H1 (cell line): ENCODE measurements at regions not wholly inside any gene's neighbourhood (a gene's known extent, or its start where the extent isn't known, plus 50 kb on each side); places are given as distances from the start of the nearest gene placed in this dataset.

Source experiments
- HDAC2 ChIP-seq, 2 experiments: fragments of 300-600 bp in 1 of 2; sonication (generic) in 1 of 2; IDR thresholded peaks; 2 replicates each; pipeline ENCODE4 v1.6.1; 2011 to 2012; ENCODE audit warnings: low read depth in 2 of 2, low read length in 2 of 2, mild to moderate bottlenecking in 2 of 2, moderate library complexity in 2 of 2, borderline replicate concordance in 1 of 2, inconsistent platforms in 1 of 2
- RNF2 ChIP-seq: fragments of 200-900, 300-1000 bp; sonication (generic); IDR thresholded peaks from 2 replicates; pipeline ENCODE4 v1.7.1; 2016; ENCODE audit warnings: borderline replicate concordance, low read depth, mild to moderate bottlenecking, antibody characterized with exemption, low read length; ENCODE audit not compliant: poor library complexity, severe bottlenecking; ENCODE audit errors: missing control alignments
- SP4 ChIP-seq: IDR thresholded peaks from 2 replicates; pipeline ENCODE4 v1.6.1; 2012; ENCODE audit warnings: low read length, inconsistent platforms
- TAF7 ChIP-seq: optimal IDR thresholded peaks from 2 replicates; pipeline ENCODE3; 2011; ENCODE audit warnings: low read depth, mild to moderate bottlenecking, inconsistent platforms, low read length, moderate library complexity, borderline replicate concordance
- ZNF274 ChIP-seq: IDR thresholded peaks from 2 replicates; pipeline ENCODE4 v1.7.0; 2012; ENCODE audit warnings: low read length, borderline replicate concordance; ENCODE audit errors: extremely low read depth
- TF ChIP-seq, protein P1 (sequence below), 3 experiments: IDR thresholded peaks; 1 replicate in 2 of 3; 2 replicates in 1 of 3; pipeline versions ENCODE4 v1.5.1 to v1.6.1; 2011; ENCODE audit warnings: low read length in 3 of 3, mild to moderate bottlenecking in 3 of 3, inconsistent platforms in 2 of 3, low read depth in 1 of 3, moderate library complexity in 1 of 3; ENCODE audit not compliant: insufficient read depth in 1 of 3; ENCODE audit errors: control extremely low read depth in 1 of 3
- TF ChIP-seq, protein P2 (sequence below): fragments of 300-600 bp; sonication (generic); IDR thresholded peaks from 2 replicates; pipeline ENCODE4 v1.7.1; 2012; ENCODE audit warnings: low read length, moderate library complexity, mild to moderate bottlenecking, inconsistent platforms; ENCODE audit not compliant: insufficient replicate concordance

DNA sequence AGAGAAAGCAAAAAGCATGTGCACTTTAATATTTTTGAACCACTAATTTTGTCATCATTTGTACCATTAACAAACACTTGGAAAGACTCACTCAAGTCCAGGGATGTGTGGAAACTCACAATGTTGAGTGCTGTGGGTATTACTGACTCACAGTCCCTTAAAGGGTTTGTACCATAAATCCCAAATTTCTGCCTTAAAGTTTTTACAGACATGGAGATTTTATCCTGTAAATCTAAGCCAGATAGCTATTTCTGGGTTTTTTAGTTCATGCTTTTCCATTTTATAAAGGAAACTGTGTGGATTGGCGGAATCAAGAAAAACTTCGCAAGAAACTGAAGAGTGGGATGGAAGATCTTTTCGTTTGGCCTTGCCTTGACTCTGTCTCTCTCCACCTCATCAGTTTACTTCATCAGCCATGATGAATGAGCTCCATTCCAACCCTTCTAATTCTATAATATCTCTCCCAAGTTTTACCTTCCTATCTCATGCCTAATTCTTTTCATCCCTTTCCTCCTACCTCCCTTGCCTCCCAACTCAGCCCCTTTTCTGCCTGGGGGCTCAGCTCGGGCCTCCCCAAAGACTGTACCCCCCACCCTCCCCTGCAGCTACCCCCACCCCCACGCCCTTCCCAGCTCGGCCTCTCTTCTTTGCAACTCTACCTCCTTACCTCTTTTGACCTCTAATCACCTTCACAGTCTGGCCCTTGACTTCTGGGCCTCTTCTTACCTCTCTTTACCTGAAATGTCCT is 218.5 kb upstream of the MKLN1 start (continued):
- TF ChIP-seq HDAC2 (IDR thresholded peaks at IDR 0.05; ENCODE audit: borderline replicate concordance in 1 of 2, low read depth in 2 of 2, low read length in 2 of 2): no peak
- TF ChIP-seq TAF7: no peak
- TF ChIP-seq, protein P1, sequence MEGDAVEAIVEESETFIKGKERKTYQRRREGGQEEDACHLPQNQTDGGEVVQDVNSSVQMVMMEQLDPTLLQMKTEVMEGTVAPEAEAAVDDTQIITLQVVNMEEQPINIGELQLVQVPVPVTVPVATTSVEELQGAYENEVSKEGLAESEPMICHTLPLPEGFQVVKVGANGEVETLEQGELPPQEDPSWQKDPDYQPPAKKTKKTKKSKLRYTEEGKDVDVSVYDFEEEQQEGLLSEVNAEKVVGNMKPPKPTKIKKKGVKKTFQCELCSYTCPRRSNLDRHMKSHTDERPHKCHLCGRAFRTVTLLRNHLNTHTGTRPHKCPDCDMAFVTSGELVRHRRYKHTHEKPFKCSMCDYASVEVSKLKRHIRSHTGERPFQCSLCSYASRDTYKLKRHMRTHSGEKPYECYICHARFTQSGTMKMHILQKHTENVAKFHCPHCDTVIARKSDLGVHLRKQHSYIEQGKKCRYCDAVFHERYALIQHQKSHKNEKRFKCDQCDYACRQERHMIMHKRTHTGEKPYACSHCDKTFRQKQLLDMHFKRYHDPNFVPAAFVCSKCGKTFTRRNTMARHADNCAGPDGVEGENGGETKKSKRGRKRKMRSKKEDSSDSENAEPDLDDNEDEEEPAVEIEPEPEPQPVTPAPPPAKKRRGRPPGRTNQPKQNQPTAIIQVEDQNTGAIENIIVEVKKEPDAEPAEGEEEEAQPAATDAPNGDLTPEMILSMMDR (IDR thresholded peaks at IDR 0.05; ENCODE audit: control extremely low read depth in 1 of 3, insufficient read depth in 1 of 3, low read depth in 1 of 3, low read length in 3 of 3): no peak
- no peak for TF ChIP-seq ZNF274
- no peak for TF ChIP-seq SP4
- TF ChIP-seq, protein P2, sequence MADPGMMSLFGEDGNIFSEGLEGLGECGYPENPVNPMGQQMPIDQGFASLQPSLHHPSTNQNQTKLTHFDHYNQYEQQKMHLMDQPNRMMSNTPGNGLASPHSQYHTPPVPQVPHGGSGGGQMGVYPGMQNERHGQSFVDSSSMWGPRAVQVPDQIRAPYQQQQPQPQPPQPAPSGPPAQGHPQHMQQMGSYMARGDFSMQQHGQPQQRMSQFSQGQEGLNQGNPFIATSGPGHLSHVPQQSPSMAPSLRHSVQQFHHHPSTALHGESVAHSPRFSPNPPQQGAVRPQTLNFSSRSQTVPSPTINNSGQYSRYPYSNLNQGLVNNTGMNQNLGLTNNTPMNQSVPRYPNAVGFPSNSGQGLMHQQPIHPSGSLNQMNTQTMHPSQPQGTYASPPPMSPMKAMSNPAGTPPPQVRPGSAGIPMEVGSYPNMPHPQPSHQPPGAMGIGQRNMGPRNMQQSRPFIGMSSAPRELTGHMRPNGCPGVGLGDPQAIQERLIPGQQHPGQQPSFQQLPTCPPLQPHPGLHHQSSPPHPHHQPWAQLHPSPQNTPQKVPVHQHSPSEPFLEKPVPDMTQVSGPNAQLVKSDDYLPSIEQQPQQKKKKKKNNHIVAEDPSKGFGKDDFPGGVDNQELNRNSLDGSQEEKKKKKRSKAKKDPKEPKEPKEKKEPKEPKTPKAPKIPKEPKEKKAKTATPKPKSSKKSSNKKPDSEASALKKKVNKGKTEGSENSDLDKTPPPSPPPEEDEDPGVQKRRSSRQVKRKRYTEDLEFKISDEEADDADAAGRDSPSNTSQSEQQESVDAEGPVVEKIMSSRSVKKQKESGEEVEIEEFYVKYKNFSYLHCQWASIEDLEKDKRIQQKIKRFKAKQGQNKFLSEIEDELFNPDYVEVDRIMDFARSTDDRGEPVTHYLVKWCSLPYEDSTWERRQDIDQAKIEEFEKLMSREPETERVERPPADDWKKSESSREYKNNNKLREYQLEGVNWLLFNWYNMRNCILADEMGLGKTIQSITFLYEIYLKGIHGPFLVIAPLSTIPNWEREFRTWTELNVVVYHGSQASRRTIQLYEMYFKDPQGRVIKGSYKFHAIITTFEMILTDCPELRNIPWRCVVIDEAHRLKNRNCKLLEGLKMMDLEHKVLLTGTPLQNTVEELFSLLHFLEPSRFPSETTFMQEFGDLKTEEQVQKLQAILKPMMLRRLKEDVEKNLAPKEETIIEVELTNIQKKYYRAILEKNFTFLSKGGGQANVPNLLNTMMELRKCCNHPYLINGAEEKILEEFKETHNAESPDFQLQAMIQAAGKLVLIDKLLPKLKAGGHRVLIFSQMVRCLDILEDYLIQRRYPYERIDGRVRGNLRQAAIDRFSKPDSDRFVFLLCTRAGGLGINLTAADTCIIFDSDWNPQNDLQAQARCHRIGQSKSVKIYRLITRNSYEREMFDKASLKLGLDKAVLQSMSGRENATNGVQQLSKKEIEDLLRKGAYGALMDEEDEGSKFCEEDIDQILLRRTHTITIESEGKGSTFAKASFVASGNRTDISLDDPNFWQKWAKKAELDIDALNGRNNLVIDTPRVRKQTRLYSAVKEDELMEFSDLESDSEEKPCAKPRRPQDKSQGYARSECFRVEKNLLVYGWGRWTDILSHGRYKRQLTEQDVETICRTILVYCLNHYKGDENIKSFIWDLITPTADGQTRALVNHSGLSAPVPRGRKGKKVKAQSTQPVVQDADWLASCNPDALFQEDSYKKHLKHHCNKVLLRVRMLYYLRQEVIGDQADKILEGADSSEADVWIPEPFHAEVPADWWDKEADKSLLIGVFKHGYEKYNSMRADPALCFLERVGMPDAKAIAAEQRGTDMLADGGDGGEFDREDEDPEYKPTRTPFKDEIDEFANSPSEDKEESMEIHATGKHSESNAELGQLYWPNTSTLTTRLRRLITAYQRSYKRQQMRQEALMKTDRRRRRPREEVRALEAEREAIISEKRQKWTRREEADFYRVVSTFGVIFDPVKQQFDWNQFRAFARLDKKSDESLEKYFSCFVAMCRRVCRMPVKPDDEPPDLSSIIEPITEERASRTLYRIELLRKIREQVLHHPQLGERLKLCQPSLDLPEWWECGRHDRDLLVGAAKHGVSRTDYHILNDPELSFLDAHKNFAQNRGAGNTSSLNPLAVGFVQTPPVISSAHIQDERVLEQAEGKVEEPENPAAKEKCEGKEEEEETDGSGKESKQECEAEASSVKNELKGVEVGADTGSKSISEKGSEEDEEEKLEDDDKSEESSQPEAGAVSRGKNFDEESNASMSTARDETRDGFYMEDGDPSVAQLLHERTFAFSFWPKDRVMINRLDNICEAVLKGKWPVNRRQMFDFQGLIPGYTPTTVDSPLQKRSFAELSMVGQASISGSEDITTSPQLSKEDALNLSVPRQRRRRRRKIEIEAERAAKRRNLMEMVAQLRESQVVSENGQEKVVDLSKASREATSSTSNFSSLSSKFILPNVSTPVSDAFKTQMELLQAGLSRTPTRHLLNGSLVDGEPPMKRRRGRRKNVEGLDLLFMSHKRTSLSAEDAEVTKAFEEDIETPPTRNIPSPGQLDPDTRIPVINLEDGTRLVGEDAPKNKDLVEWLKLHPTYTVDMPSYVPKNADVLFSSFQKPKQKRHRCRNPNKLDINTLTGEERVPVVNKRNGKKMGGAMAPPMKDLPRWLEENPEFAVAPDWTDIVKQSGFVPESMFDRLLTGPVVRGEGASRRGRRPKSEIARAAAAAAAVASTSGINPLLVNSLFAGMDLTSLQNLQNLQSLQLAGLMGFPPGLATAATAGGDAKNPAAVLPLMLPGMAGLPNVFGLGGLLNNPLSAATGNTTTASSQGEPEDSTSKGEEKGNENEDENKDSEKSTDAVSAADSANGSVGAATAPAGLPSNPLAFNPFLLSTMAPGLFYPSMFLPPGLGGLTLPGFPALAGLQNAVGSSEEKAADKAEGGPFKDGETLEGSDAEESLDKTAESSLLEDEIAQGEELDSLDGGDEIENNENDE: no peak
- TF ChIP-seq RNF2: no peak
